ENCODE measurements at regions not wholly inside any gene's neighbourhood (a gene's known extent, or its start where the extent isn't known, plus 50 kb on each side); places are given as distances from the start of the nearest gene placed in this dataset.

DNA sequence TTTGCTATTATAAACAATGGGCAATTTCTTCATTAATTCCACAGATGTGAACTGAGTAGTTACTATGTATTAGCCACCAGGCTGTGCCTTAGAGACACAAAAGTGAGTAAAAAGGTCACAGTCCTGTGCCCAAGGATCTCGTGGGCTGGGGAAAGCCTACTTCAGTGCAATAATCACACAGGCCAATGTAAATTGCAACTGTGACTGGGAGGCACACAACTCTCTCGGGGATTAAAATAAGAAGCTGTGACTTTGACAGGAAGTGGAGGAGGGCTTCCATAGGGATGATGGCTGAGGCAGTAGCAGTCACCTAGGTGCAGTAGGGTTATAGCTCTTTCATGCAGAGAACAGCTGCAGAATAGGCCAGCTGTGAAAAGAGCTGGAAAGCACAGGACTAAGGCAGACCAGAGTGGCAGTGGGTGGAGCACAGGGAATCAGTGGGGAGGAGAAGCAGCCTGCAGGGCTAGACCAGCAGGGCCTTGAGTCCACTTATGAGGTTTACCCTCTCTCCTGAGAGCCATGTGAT lies 121.9 kb downstream of the MAB21L3 start:
- no peak for DNase-seq

DNA sequence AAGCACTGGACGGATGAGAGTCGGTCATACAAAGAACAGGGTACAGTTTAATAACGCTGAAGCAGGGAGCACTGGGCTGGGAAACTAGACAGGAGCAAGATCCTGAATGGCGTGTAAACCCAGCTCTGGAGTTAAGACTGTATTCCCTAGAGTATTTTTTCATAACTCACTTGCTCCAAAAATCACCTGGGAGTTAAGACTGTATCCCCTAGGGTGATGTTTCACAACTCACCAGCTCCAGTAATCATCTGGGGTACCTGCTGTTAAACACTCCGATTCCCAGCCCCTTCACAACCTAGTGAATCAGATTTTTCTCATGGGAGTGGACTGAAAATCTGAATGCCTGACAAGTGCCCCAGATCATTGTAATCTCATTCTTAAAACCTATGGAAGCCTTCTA lies 123.2 kb downstream of the MAB21L3 start:
- no peak for DNase-seq

DNA sequence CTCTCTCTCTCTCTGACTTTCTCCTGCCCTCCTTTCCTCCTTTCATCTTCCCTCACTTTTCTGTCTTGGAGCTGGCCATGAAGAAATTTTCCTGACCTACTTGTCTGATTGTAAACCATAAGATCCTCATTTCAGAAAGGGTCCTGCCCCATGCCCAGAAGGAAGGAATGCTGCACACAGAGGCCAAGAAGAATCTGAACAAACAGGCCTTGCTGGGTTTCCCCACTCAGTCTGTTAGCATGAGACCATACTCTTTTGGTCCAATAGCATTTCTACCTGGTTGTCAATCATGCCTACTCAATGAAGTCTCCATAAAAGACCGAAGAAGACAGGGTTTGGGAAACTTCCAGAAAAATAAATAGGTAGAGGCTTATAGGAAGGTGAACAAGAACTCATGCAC lies 128.7 kb downstream of the MAB21L3 start:
- no peak for DNase-seq

DNA sequence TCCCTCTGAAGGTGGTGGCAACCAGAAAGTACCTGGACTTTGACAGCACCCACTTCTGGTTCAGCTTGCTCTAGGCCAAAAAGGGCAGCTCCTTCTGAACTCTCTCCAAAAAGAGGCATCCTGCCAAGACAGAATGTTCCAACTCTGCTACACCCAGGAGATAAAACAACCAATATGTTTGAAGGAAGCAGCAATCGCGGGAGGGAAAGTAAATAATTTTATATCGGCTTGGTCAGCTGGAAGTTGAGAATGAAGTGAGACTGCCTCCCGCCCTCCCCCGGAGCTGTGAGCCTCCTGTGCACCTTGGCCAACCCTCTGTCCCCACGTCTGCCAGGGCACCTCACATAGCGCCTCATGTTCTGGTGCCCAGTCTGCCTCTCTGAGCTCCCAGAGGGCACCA lies 130.3 kb upstream of the ATP1A1 start:
- no peak for DNase-seq

DNA sequence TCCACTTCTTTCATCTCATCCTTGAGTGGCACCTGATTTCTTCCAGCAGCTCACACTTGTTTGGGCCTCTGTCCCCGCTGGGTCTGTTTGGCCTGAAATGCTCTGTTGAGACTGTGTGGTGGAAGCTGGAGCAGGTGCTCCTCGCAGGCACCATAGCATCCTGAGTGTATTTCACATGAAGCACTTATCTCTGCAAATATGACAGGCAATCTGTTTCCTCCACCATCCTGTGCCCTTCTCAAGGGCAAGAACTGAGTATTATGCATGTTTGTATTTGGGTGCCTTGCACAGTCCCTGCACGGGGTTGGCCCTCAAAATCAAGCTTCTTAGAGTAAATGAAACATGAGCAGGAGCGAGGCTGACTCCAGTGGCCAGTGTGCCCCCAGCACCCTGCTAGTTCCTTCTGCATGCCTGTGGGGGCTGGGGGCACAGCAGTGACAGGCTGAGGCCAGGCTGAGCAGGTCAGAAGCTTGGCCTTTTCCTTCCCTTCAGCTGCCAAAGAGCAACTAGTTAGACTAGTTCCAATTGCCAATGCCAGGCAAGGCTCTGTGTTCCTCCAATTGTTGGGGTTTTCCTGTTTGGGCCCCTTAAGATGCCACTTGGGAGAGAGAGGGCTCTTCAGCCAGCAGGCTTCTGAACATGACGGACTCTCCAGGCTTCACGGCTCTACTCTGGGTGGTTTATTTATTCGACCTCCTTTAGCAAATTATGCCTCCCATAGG lies 129.6 kb upstream of the ATP1A1 start:
- DNase-seq: no peak

DNA sequence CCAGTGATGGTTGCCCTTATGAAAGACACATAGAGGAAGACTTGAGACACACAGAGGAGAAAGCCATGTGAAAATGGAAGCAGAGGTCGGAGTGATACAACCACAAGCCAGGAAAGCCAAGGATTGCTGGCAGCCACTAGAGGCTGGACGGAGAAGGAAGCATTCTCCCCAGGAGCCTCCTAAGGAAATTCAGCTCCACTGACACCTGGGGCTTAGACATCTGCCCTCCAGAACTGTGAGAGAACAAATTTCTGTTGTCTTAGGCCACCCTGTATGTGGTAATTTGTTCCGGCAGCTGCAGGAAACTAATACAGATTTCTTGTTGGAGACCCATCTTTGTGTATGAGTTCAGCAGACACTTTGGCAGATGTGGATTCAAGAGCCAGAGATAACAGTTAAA lies 126.9 kb upstream of the ATP1A1 start:
- DNase-seq: no peak

DNA sequence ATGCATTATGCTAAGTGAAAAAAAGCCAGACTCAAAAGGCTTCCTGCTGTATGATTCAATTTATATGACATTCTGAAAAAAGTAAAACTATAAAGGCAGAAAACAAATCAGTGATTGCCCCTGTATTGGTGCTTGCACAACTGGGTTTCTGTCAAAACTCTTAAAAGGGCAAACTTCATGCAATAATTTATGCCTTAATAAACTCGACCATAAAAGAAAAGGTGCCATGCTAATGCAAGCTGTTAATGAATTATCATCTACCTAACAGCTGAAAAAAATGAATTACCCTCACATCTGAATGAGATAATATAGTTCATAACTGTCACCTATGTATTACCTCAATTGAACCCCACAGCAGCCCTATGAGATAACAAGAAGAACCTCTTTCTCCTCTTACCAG lies 120.8 kb upstream of the ATP1A1 start:
- no peak for DNase-seq

- no peak for DNase-seq
Observed at GRCh38 chr1:116252785-116253184, 120.3 kb upstream of the ATP1A1 start.

DNA sequence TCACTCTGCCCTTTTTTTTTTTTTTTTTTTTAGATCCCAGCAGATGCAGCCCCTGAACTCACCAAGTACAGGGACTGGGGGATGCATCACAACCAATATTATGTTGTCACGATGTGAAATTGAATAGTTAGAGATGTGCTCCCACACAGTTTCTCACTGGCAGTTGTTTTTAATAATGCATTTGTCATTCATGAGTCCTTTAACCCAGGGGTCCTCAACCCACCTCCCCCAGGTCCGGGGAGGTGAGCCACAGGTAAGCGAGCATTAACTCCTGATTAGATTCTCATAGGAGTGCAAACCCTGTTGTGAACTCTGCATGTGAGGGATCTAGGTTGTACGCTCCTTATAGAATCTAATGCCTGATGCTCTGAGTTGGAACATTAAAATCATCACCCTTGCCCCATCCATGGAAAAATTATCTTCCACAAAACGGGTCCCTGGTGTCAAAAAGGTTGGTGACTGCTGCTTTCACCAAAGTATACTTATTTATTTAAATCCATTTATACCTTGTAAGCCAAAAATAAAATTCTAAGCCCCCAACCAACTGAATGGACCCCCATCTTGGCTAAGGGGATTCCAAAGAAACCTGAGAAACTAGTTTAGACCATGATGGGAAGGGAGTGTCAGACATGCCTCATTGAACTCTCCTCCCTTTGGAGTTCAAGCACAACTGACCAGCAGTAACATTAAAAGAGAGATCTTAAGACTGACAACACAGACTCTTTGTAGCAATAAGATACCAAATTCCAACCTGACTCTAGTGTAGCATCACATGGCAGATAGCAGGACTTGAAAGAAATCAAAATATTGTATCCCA lies 119.3 kb upstream of the ATP1A1 start:
- no peak for DNase-seq

DNA sequence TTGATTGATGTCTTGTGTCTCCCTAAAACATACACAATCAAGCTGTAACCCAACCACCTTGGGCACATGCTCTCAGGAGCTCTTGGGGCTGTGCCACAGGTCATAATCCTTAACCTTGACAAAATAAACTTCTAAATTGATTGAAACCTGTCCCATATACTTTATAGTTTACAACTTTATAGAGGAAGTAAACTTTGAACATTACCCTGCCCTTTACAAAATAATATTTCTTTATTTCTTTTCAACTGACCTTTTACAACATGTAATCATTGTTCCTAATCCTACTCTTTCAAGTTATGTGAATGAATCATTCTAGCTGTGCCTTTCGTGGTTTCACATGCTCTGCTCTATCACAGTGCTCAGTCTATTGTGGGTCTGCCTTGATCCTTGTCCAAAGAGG lies 118.3 kb upstream of the ATP1A1 start:
- DNase-seq: no peak

- no peak for DNase-seq
Observed at GRCh38 chr1:116255486-116256285, 117.4 kb upstream of the ATP1A1 start.

- no peak for DNase-seq
Observed at GRCh38 chr1:116256286-116256649, 116.8 kb upstream of the ATP1A1 start.

- no peak for DNase-seq
Observed at GRCh38 chr1:116256875-116257274, 116.2 kb upstream of the ATP1A1 start.

DNA sequence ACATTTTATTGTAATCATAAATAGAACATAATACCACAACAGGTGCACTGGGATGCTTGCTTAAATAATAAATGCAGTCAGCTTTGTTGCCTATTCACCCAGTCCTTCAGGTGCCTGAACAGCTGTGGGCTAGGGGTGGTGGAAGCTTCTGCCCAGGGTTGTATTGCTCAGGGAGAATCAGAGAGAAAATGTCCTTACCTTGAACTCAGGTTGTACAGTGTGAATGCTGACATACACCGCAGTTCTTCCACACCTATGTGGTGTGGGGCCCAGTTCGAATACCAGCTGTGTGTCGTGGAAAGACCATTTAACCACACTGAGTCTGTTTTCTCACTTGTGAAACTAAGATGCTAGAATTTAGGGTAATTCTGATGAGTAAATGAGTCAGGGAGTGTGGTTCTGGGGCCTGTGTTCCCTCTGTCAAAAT lies 115.7 kb upstream of the ATP1A1 start:
- no peak for DNase-seq

- no peak for DNase-seq
Observed at GRCh38 chr1:116257836-116258235, 115.2 kb upstream of the ATP1A1 start.

- no peak for DNase-seq
Observed at GRCh38 chr1:116258668-116259419, 114.2 kb upstream of the ATP1A1 start.

DNA sequence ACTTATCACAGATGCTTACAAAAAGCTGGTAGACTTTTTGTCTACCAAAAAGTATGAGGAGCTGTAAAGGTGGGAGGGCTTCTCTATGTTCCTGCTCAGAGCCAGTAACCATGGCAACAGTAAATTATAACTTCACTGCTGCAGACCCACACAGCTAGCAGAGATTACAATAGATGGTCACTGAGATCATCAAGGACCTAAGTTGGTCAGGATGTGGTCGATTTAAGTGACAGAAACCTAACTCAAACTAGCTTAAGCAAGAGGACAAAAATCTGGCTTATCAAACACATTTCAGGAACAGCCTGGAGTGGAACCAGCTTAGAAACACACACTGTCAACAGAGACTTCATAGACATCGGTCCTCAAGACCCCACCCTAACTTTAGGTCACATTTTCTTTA lies 113.4 kb upstream of the ATP1A1 start:
- DNase-seq: no peak

DNA sequence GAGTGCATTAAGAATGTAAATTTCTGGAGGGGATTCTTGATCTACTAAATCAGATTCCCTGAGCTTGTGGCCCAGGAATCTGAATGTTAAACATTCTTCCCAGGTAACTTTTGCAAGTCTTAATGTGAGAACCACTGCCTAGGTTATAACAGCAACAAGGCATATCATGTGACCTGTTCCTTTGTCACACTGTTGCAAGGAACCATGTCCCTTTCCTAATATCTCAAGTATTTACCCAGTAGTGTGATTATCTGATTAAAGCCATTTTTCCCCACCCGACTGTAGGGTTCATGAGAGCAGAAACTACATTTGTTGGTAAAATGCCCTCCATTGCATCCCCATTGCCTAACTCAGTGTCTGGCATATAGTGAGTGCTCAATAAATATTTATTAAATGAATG lies 112.9 kb upstream of the ATP1A1 start:
- DNase-seq: no peak

DNA sequence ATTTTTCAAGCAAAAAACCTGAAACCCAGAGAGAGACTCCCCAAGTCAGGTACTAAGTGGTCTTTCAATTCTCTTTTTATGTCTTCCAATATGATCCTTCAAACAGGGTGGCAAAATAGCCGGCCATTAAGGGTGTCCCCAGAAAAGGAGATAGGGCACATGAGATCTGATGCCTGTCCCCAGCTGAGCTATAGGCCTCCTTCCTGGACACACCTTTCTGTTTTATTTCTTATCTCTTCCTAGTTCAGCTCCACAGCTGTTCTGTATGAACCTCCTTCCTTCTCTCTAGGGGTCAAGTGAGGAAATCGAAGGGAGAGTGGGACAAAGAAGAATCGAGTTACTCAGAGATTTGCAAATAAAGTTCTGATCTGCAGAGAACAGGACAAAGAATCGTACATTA lies 112.4 kb upstream of the ATP1A1 start:
- DNase-seq: no peak

DNA sequence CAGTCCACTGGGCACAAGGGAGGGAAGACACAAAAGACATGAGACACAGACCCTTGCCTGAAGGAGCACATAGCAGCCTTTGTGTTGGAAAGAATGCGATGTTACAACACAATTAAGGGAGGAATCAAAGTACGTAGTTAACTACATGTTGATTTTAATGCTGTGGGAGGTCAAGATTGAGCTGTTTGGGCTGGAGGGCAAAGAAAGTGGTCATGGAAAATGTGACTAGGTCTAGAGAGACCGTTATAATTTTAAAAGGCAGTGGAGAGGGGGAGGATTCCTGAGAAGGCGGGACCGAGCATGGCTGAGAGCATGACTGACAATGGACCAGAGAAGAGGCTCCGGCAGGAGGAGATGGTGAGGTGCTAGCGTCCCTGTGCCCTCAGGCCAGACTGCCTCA lies 111.8 kb upstream of the ATP1A1 start:
- DNase-seq: no peak

- DNase-seq: no peak
Observed at GRCh38 chr1:116262207-116262994, 110.6 kb upstream of the ATP1A1 start.

DNA sequence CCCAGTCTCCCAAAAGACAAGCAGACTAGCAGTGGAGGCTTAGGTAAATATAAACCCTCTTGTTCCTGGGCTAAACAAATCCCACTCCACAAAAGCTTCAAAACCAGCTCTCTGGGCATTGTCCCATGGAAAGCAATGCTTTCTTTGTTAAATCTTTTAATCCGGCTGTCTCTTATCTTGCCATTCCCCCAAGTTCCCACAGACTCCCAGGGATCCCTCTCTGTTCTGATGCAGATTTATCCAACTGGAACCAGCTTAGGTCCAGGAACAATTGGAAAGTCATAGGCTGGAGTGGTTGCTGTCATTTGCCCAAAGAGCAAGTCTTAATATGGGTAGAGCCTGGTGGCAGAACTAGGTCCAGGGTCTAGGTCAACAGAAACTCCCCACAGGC lies 110.1 kb upstream of the ATP1A1 start:
- no peak for DNase-seq
